ENCODE measurements at regions not wholly inside any gene's neighbourhood (a gene's known extent, or its start where the extent isn't known, plus 50 kb on each side); places are given as distances from the start of the nearest gene placed in this dataset.

GRCh38 chr5:2219149-2219776 is 336.5 kb upstream of the IRX4 start:
- TF ChIP-seq POLR2A (IDR thresholded peaks at IDR 0.05; ENCODE audit: low read length) (no peak), GATA1 (IDR thresholded peaks at IDR 0.05; ENCODE audit: low read depth, low read length) (no peak)
